MCF 10A (cell line): ENCODE measurements at regions not wholly inside any gene's neighbourhood (a gene's known extent, or its start where the extent isn't known, plus 50 kb on each side); places are given as distances from the start of the nearest gene placed in this dataset.

Source experiments
- BruUV-seq: library from RNA; stranded (reverse); fragments of 400-500 nt; replicated peaks from 2 replicates; lab custom pipeline; 2021; lab: Mats Ljungman, UMichigan
- CTCF ChIA-PET: fragments of 300-600 bp; sonication (Branson Sonifier 250); formaldehyde crosslinking; extraction: SDS; loops from one replicate; lab custom pipeline; 2021; ENCODE audit warnings: antibody characterized with exemption, inconsistent platforms; lab: Yijun Ruan, JAX
- POLR2A ChIA-PET: fragments of 300-600, 350-650 bp; sonication (Branson Sonifier 250); formaldehyde crosslinking; extraction: SDS; loops from one replicate; lab custom pipeline; 2020; ENCODE audit warnings: antibody characterized with exemption, inconsistent platforms; lab: Yijun Ruan, JAX
- DNase-seq: peaks from one replicate; pipeline ENCODE4 v3.0.0-alpha.2; 2018; ENCODE audit not compliant: unreplicated experiment
- H3K27ac Mint-ChIP-seq: one replicate; pipeline ENCODE4 v1.8.0; 2022; ENCODE audit warnings: mild to moderate bottlenecking, low read depth, mixed read lengths; ENCODE audit not compliant: unreplicated experiment
- H3K27me3 Mint-ChIP-seq: one replicate; pipeline ENCODE4 v1.8.0; 2022; ENCODE audit warnings: mixed read lengths; ENCODE audit not compliant: insufficient read depth, unreplicated experiment
- H3K36me3 Mint-ChIP-seq: one replicate; pipeline ENCODE4 v1.8.0; 2022; ENCODE audit warnings: mild to moderate bottlenecking, moderate library complexity, mixed read lengths; ENCODE audit not compliant: insufficient read depth, unreplicated experiment
- H3K4me1 Mint-ChIP-seq: one replicate; pipeline ENCODE4 v1.8.0; 2022; ENCODE audit warnings: mixed read lengths; ENCODE audit not compliant: insufficient read depth, unreplicated experiment
- H3K4me3 Mint-ChIP-seq: one replicate; pipeline ENCODE4 v1.8.0; 2022; ENCODE audit warnings: mild to moderate bottlenecking, moderate library complexity, mixed read lengths; ENCODE audit not compliant: unreplicated experiment
- H3K9me3 Mint-ChIP-seq: one replicate; pipeline ENCODE4 v1.8.0; 2022; ENCODE audit warnings: mixed read lengths; ENCODE audit not compliant: unreplicated experiment
- CTCF ChIP-seq: fragments of 200-600 bp; IDR thresholded peaks from one replicate; pipeline ENCODE4 v1.8.0; 2022; ENCODE audit warnings: antibody characterized with exemption, mild to moderate bottlenecking; ENCODE audit not compliant: unreplicated experiment
- intact Hi-C: fragments of 100-400 bp; cut with micrococcal nuclease; formaldehyde crosslinking; loops from 2 replicates; pipeline ENCODE4 v1.14.1; 2022

- ChIA-PET CTCF (interaction anchor here (1.8 kb wide), 1 partner anchor 20 kb away, joined by 5 read pairs; no protein-coding TSS in a partner anchor), POLR2A (no interaction called here)
- intact Hi-C loops, result no loop called here
- no peaks in the 10 kb centered on the region for H3K27me3 Mint-ChIP-seq
- no TSS peak for BruUV-seq
- DNase-seq, result no peak
- H3K27ac Mint-ChIP-seq, result no peak overlapping the region
- H3K36me3 Mint-ChIP-seq, result no peaks in the 10 kb centered on the region
- no peak for TF ChIP-seq CTCF
- peaks cover 7% of the 10 kb centered on the region for H3K4me1 Mint-ChIP-seq
- no peaks in the 10 kb centered on the region for H3K9me3 Mint-ChIP-seq
- no peak overlapping the region for H3K4me3 Mint-ChIP-seq
These were observed 152.3 kb downstream of the SNX7 start for GRCh38 chr1:98813738-98814309.

GRCh38 chr1:98817821-98818220, 156.3 kb downstream of the SNX7 start:
- ChIA-PET CTCF (interaction anchor here (1.3 kb wide), 1 partner anchor 23 kb away, joined by 3 read pairs; no protein-coding TSS in a partner anchor), POLR2A (no interaction called here)
- Mint-ChIP-seq H3K27me3 (no peaks in the 10 kb centered on the region), H3K27ac (no peak overlapping the region), H3K36me3 (no peaks in the 10 kb centered on the region), H3K4me1 (peaks cover 7% of the 10 kb centered on the region), H3K4me3 (no peak overlapping the region), H3K9me3 (no peaks in the 10 kb centered on the region)
- intact Hi-C loops, result no loop called here
- no TSS peak for BruUV-seq
- DNase-seq, result no peak
- no peak for TF ChIP-seq CTCF

- Mint-ChIP-seq H3K9me3 (no peaks in the 10 kb centered on the region), H3K27ac (no peak overlapping the region), H3K36me3 (no peaks in the 10 kb centered on the region), H3K4me3 (no peak overlapping the region), H3K27me3 (no peaks in the 10 kb centered on the region), H3K4me1 (no peaks in the 10 kb centered on the region)
- CTCF ChIA-PET, result interaction anchor here (0.5 to 1.5 kb wide), 5 partner anchors 27 to 1637 kb away, joined by 3 to 4 read pairs (median 3); no protein-coding TSS in a partner anchor
- no TSS peak for BruUV-seq
- TF ChIP-seq CTCF, result no peak
- POLR2A ChIA-PET, result no interaction called here
- DNase-seq, result no peak
- intact Hi-C loops, result no loop called here
These were observed 159.9 kb downstream of the SNX7 start for GRCh38 chr1:98821379-98821778.

GRCh38 chr1:98824736-98825135, 163.2 kb downstream of the SNX7 start:
- Mint-ChIP-seq H3K27me3 (no peaks in the 10 kb centered on the region), H3K27ac (no peak overlapping the region), H3K36me3 (no peaks in the 10 kb centered on the region), H3K4me3 (no peak overlapping the region), H3K4me1 (no peaks in the 10 kb centered on the region), H3K9me3 (peaks cover 7% of the 10 kb centered on the region)
- ChIA-PET POLR2A (interaction anchor here (1.1 kb wide), 1 partner anchor 10 kb away, joined by 5 read pairs; no protein-coding TSS in a partner anchor), CTCF (no interaction called here)
- TF ChIP-seq CTCF, result no peak
- intact Hi-C loops, result no loop called here
- no peak for DNase-seq
- no TSS peak for BruUV-seq
